ENCODE measurements at regions not wholly inside any gene's neighbourhood (a gene's known extent, or its start where the extent isn't known, plus 50 kb on each side); places are given as distances from the start of the nearest gene placed in this dataset.

DNA sequence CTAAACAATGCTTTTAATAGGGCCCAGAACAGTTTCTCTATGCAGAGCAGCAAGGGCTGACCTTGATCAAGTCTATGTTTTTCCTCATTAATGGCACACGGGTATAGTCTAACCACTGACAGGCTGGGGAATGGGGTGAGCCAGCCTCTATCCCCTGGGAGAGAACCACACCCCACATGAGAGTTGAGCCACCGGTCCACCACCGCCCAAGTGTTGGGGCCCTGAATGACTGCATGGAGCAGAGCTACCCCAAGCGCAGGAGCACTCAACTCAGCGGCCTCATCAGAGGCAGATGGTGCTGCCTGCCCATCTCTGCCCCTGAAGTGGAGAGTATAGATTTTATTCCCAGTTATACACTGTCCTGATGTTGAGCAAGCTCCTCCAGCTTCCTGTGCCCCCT, 247.9 kb upstream of the IRX1 start:
- Histone ChIP-seq H2AFZ (ENCODE audit: insufficient read depth, low read depth, low read length, poor library complexity, severe bottlenecking) (no peak overlapping the region), H3K27me3 (ENCODE audit: control insufficient read depth in 2 of 2, insufficient read depth in 2 of 2, low read length in 2 of 2) (no peaks in the 10 kb centered on the region), H3K4me1 (ENCODE audit: control insufficient read depth in 1 of 2, insufficient read depth in 2 of 2, low read length in 2 of 2) (no peaks in the 10 kb centered on the region), H4K20me1 (ENCODE audit: insufficient read depth, low read length) (no peaks in the 10 kb centered on the region), H3K4me2 (replicated peaks; ENCODE audit: extremely low read depth, low read length, poor library complexity, severe bottlenecking) (no peak overlapping the region), H3K9me3 (replicated peaks in 1 of 2; ENCODE audit: control insufficient read depth in 1 of 2, insufficient read depth in 1 of 2, low read length in 2 of 2) (peaks cover 4 to 11% of the 10 kb centered on the region in 2 donors), H3K79me2 (ENCODE audit: insufficient read depth, low read length) (no peaks in the 10 kb centered on the region), H3K27ac (ENCODE audit: low read depth in 1 of 2, low read length in 2 of 2) (no peak overlapping the region), H3K36me3 (replicated peaks in 1 of 2; ENCODE audit: control insufficient read depth in 1 of 2, insufficient read depth in 2 of 2, low read length in 2 of 2) (no peaks in the 10 kb centered on the region), H3K9ac (ENCODE audit: insufficient read depth, low read length, poor library complexity, severe bottlenecking) (no peak overlapping the region), H3K4me3 (replicated peaks in 1 of 3; ENCODE audit: low read depth in 2 of 3, low read length in 3 of 3) (no peak overlapping the region)
- Mint-ChIP-seq H3K27me3 (ENCODE audit: low read depth in 3 of 3) (peaks cover 1 to 4% (median 3%) of the 10 kb centered on the region in 3 donors), H3K27ac (no peak overlapping the region), H3K9me3 (peaks cover 0 to 24% (median 9%) of the 10 kb centered on the region in 7 donors), H3K4me3 (no peak overlapping the region), H3K36me3 (no peaks in the 10 kb centered on the region), H3K4me1 (no peaks in the 10 kb centered on the region)
- TF ChIP-seq, protein P1, sequence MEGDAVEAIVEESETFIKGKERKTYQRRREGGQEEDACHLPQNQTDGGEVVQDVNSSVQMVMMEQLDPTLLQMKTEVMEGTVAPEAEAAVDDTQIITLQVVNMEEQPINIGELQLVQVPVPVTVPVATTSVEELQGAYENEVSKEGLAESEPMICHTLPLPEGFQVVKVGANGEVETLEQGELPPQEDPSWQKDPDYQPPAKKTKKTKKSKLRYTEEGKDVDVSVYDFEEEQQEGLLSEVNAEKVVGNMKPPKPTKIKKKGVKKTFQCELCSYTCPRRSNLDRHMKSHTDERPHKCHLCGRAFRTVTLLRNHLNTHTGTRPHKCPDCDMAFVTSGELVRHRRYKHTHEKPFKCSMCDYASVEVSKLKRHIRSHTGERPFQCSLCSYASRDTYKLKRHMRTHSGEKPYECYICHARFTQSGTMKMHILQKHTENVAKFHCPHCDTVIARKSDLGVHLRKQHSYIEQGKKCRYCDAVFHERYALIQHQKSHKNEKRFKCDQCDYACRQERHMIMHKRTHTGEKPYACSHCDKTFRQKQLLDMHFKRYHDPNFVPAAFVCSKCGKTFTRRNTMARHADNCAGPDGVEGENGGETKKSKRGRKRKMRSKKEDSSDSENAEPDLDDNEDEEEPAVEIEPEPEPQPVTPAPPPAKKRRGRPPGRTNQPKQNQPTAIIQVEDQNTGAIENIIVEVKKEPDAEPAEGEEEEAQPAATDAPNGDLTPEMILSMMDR (IDR thresholded peaks at IDR 0.05), result no peak
- no CpG with 5 or more reads among the region's 5 CpGs for WGBS (ENCODE audit: insufficient coverage)
- intact Hi-C loops (cut with micrococcal nuclease), result no loop called here
- DNase-seq, result no peak

DNA sequence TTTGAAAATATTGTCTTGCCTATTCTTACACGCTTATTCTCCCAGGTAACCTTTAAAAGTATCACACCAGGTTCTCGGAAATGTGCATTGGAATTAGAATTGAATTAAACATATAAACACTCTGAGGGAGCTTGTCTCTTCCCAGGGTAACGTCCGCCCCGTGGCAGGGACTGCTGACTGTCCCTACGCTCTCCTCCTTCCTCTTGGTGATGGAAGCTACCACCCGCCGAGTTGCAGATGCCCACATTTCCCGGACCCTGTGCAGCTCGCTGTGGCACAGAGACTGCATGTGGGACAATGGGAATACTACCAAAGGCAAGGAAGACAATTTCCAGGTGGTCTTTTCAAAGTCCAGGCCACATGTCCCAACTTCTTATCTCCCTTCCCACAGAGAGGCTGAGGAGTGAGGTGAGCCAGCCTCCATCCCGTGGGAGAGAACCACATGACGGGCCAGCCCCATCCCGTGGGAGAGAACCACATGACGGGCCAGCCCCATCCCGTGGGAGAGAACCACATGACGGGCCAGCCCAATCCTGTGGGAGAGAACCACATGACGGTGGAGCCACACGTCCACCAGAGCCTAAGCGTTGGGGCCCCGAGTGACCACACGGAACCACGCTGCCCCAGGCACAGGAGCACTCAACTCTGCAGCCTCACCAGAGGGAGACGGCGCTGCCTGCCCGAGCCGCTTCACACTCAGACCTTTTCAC, 249.4 kb upstream of the IRX1 start:
- Mint-ChIP-seq H3K9me3 (peaks cover 0 to 22% (median 8%) of the 10 kb centered on the region in 7 donors), H3K4me1 (no peaks in the 10 kb centered on the region), H3K27ac (no peak overlapping the region), H3K36me3 (no peaks in the 10 kb centered on the region), H3K4me3 (no peak overlapping the region), H3K27me3 (ENCODE audit: low read depth in 3 of 3) (peaks cover 1 to 4% (median 3%) of the 10 kb centered on the region in 3 donors)
- DNase-seq, result no peak
- no peaks in the 10 kb centered on the region for H3K27me3 ChIP-seq (ENCODE audit: control insufficient read depth in 2 of 2, insufficient read depth in 2 of 2, low read length in 2 of 2)
- H3K4me2 ChIP-seq (replicated peaks; ENCODE audit: extremely low read depth, low read length, poor library complexity, severe bottlenecking), result no peak overlapping the region
- H4K20me1 ChIP-seq (ENCODE audit: insufficient read depth, low read length), result no peaks in the 10 kb centered on the region
- no peak overlapping the region for H3K9ac ChIP-seq (ENCODE audit: insufficient read depth, low read length, poor library complexity, severe bottlenecking)
- 86% methylated on average over 18 of the region's 26 CpGs for WGBS (ENCODE audit: insufficient coverage)
- intact Hi-C loops (cut with micrococcal nuclease), result no loop called here
- no peaks in the 10 kb centered on the region for H3K36me3 ChIP-seq (replicated peaks in 1 of 2; ENCODE audit: control insufficient read depth in 1 of 2, insufficient read depth in 2 of 2, low read length in 2 of 2)
- H3K27ac ChIP-seq (ENCODE audit: low read depth in 1 of 2, low read length in 2 of 2), result no peak overlapping the region
- H3K4me3 ChIP-seq (replicated peaks in 1 of 3; ENCODE audit: low read depth in 2 of 3, low read length in 3 of 3), result no peak overlapping the region
- H3K79me2 ChIP-seq (ENCODE audit: insufficient read depth, low read length), result no peaks in the 10 kb centered on the region
- peaks cover 4 to 11% of the 10 kb centered on the region in 2 donors for H3K9me3 ChIP-seq (replicated peaks in 1 of 2; ENCODE audit: control insufficient read depth in 1 of 2, insufficient read depth in 1 of 2, low read length in 2 of 2)
- no peaks in the 10 kb centered on the region for H3K4me1 ChIP-seq (ENCODE audit: control insufficient read depth in 1 of 2, insufficient read depth in 2 of 2, low read length in 2 of 2)
- TF ChIP-seq, protein P1 (IDR thresholded peaks at IDR 0.05), result no peak
- H2AFZ ChIP-seq (ENCODE audit: insufficient read depth, low read depth, low read length, poor library complexity, severe bottlenecking), result no peak overlapping the region
